H1 (cell line): ENCODE measurements at regions not wholly inside any gene's neighbourhood (a gene's known extent, or its start where the extent isn't known, plus 50 kb on each side); places are given as distances from the start of the nearest gene placed in this dataset.

ENCODE experiments used
- CTCF ChIA-PET: fragments of 300-600 bp; sonication (Branson Sonifier 250); formaldehyde crosslinking; loops from one replicate; lab custom pipeline; 2021; ENCODE audit not compliant: partially characterized antibody; lab: Charles Lee
- POLR2A ChIA-PET: fragments of 300-600 bp; sonication (Branson Sonifier 250); formaldehyde crosslinking; loops from one replicate; lab custom pipeline; 2021; ENCODE audit warnings: inconsistent platforms; ENCODE audit not compliant: partially characterized antibody; lab: Charles Lee
- DNase-seq, 2 experiments: peaks; one replicate each; pipeline versions ENCODE4 v3.0.0 to v3.0.0-alpha.2; 2010 to 2022; ENCODE audit warnings: low spot score in 2 of 2, low read depth in 1 of 2, mixed read lengths in 1 of 2
- FAIRE-seq: peaks from 2 replicates; lab custom pipeline; 2011; peaks lifted over from hg19 to GRCh38; lab: Jason Lieb, UNC
- H2AFZ ChIP-seq: 2 replicates; pipeline ENCODE4 v1.8.1; 2012; ENCODE audit warnings: low read length, inconsistent platforms
- H2AK5ac ChIP-seq: 2 replicates; pipeline ENCODE4 v1.6.1; 2013; ENCODE audit warnings: low read depth, low read length
- H2BK120ac ChIP-seq: replicated peaks from 2 replicates; pipeline ENCODE3; 2013; ENCODE audit warnings: low read depth, low read length, inconsistent platforms
- H2BK12ac ChIP-seq: 2 replicates; pipeline ENCODE4 v1.6.1; 2013; ENCODE audit warnings: low read depth, low read length
- H2BK15ac ChIP-seq: 2 replicates; pipeline ENCODE4 v1.6.1; 2013; ENCODE audit warnings: low read length
- H2BK20ac ChIP-seq: 2 replicates; pipeline ENCODE4 v1.6.1; 2013; ENCODE audit warnings: low read length
- H2BK5ac ChIP-seq: 2 replicates; pipeline ENCODE4 v1.6.1; 2013; ENCODE audit warnings: low read depth, low read length
- H3K14ac ChIP-seq: 2 replicates; pipeline ENCODE4 v1.6.1; 2013; ENCODE audit warnings: inconsistent platforms; ENCODE audit not compliant: insufficient read length
- H3K18ac ChIP-seq: 2 replicates; pipeline ENCODE4 v1.6.1; 2013; ENCODE audit warnings: low read length; ENCODE audit errors: extremely low read depth
- H3K23ac ChIP-seq: 2 replicates; pipeline ENCODE4 v1.6.1; 2013; ENCODE audit warnings: inconsistent platforms; ENCODE audit not compliant: insufficient read length
- H3K23me2 ChIP-seq: 2 replicates; pipeline ENCODE4 v1.6.1; 2013; ENCODE audit warnings: low read depth, low read length
- H3K27ac ChIP-seq: 2 replicates; pipeline ENCODE4 v1.6.1; 2011; ENCODE audit warnings: low read depth, low read length, inconsistent platforms
- H3K27me3 ChIP-seq, 4 experiments: replicated peaks in 1 of 4; 1 replicate in 1 of 4; 2 replicates in 3 of 4; pipeline versions ENCODE4 v1.6.1 to v1.8.1; 2011 to 2013; ENCODE audit warnings: low read length in 3 of 4, mild to moderate bottlenecking in 3 of 4, inconsistent platforms in 2 of 4, mixed read lengths in 2 of 4, moderate library complexity in 1 of 4; ENCODE audit not compliant: control insufficient read depth in 3 of 4, insufficient read depth in 3 of 4; ENCODE audit errors: extremely low read depth in 1 of 4
- H3K36me3 ChIP-seq, 4 experiments: 2 replicates each; pipeline versions ENCODE4 v1.6.1 to v1.8.1; 2011 to 2013; ENCODE audit warnings: mild to moderate bottlenecking in 4 of 4, low read length in 3 of 4, moderate library complexity in 2 of 4, control low read depth in 1 of 4, inconsistent platforms in 1 of 4; ENCODE audit not compliant: insufficient read depth in 4 of 4, control insufficient read depth in 2 of 4
- H3K4ac ChIP-seq: replicated peaks from 2 replicates; pipeline ENCODE3; 2013; ENCODE audit warnings: low read length, low read depth, mixed read lengths, inconsistent platforms; ENCODE audit not compliant: insufficient read length
- H3K4me1 ChIP-seq, 4 experiments: replicated peaks in 1 of 4; 1 replicate in 1 of 4; 2 replicates in 3 of 4; pipeline versions ENCODE4 v1.6.1 to v1.8.1; 2011 to 2013; ENCODE audit warnings: low read length in 3 of 4, inconsistent platforms in 2 of 4, mixed read lengths in 1 of 4; ENCODE audit not compliant: insufficient read depth in 4 of 4, control insufficient read depth in 3 of 4
- H3K4me2 ChIP-seq, 2 experiments: 2 replicates each; pipeline versions ENCODE4 v1.6.1 to v1.8.1; 2011 to 2013; ENCODE audit warnings: low read depth in 2 of 2, low read length in 2 of 2, control low read depth in 1 of 2, inconsistent platforms in 1 of 2, mild to moderate bottlenecking in 1 of 2; ENCODE audit not compliant: insufficient read depth in 1 of 2
- H3K4me3 ChIP-seq, 4 experiments: fragments of 200-600, 300-600 bp in 1 of 4; sonication (generic), shearing (Covaris generic), sonication (Bioruptor Twin) in 1 of 4; 2 replicates each; pipeline versions ENCODE4 v1.5.1 to v1.8.1; 2011 to 2016; ENCODE audit warnings: low read length in 4 of 4, low read depth in 3 of 4, control low read depth in 2 of 4, inconsistent platforms in 2 of 4, mild to moderate bottlenecking in 2 of 4, mixed read lengths in 1 of 4, moderate library complexity in 1 of 4; ENCODE audit not compliant: insufficient read depth in 2 of 4; ENCODE audit errors: extremely low read depth in 1 of 4
- H3K56ac ChIP-seq: replicated peaks from 2 replicates; pipeline ENCODE3; 2013; ENCODE audit warnings: low read depth, mild to moderate bottlenecking, mixed read lengths, low read length, inconsistent platforms; ENCODE audit not compliant: insufficient read length
- H3K79me1 ChIP-seq: 2 replicates; pipeline ENCODE4 v1.6.1; 2013; ENCODE audit warnings: low read depth, low read length, control low read depth
- H3K79me2 ChIP-seq, 2 experiments: 2 replicates each; pipeline versions ENCODE4 v1.6.1 to v1.8.1; 2012 to 2013; ENCODE audit warnings: low read length in 2 of 2, mild to moderate bottlenecking in 2 of 2, inconsistent platforms in 1 of 2; ENCODE audit not compliant: insufficient read depth in 2 of 2, control insufficient read depth in 1 of 2
- H3K9ac ChIP-seq, 4 experiments: replicated peaks in 1 of 4; 1 replicate in 1 of 4; 2 replicates in 3 of 4; pipeline versions ENCODE4 v1.6.1 to v1.8.1; 2011 to 2013; ENCODE audit warnings: low read depth in 3 of 4, low read length in 3 of 4, control low read depth in 2 of 4, mild to moderate bottlenecking in 2 of 4, moderate library complexity in 2 of 4, inconsistent platforms in 1 of 4; ENCODE audit errors: extremely low read depth in 1 of 4
- H3K9me3 ChIP-seq, 2 experiments: 2 replicates each; pipeline versions ENCODE4 v1.6.1 to v1.8.1; 2012 to 2013; ENCODE audit warnings: mild to moderate bottlenecking in 2 of 2, moderate library complexity in 2 of 2, control low read depth in 1 of 2, inconsistent platforms in 1 of 2, low read depth in 1 of 2, low read length in 1 of 2, mixed read lengths in 1 of 2; ENCODE audit not compliant: insufficient read depth in 2 of 2
- H4K20me1 ChIP-seq, 2 experiments: replicated peaks in 1 of 2; 2 replicates each; pipeline versions ENCODE3 to v1.8.1; 2011 to 2013; ENCODE audit warnings: inconsistent platforms in 2 of 2, low read length in 2 of 2, mild to moderate bottlenecking in 1 of 2; ENCODE audit not compliant: insufficient read depth in 2 of 2, control insufficient read depth in 1 of 2
- H4K5ac ChIP-seq: 2 replicates; pipeline ENCODE4 v1.6.1; 2013; ENCODE audit warnings: low read length, low read depth, mixed read lengths, inconsistent platforms; ENCODE audit not compliant: insufficient read length
- H4K8ac ChIP-seq: 2 replicates; pipeline ENCODE4 v1.8.0; 2013; ENCODE audit warnings: mild to moderate bottlenecking, moderate library complexity, low read length, inconsistent platforms; ENCODE audit not compliant: insufficient read depth; ENCODE audit errors: extremely low read depth
- H4K91ac ChIP-seq: replicated peaks from 2 replicates; pipeline ENCODE3; 2013; ENCODE audit warnings: low read length, mixed read lengths, inconsistent platforms; ENCODE audit not compliant: insufficient read length
- SIX5 ChIP-seq: IDR thresholded peaks from 2 replicates; pipeline ENCODE4 v1.6.1; 2011; ENCODE audit warnings: mild to moderate bottlenecking, low read depth, low read length
- WGBS, 2 experiments: shearing (Covaris generic) in 1 of 2; methylation state at CpG; one replicate each; pipeline versions ENCODE4 v1.1.6 to v1.1.7; 2013 to 2015; ENCODE audit warnings: low lambda C conversion rate in 2 of 2, mixed read lengths in 2 of 2, inconsistent platforms in 1 of 2, low coverage in 1 of 2, missing lambda C conversion rate in 1 of 2; ENCODE audit not compliant: insufficient replicate concordance in 2 of 2, insufficient coverage in 1 of 2, insufficient read length in 1 of 2; ENCODE audit errors: extremely low coverage in 1 of 2, missing lambda C conversion rate in 1 of 2; 5-methylcytosine and 5-hydroxymethylcytosine counted together

- Histone ChIP-seq H4K8ac (no peak overlapping the region), H3K4me1 (no peaks in the 10 kb centered on the region), H2BK120ac (no peak overlapping the region), H3K4ac (no peak overlapping the region), H3K23me2 (no peaks in the 10 kb centered on the region), H3K56ac (no peak overlapping the region), H3K79me1 (no peaks in the 10 kb centered on the region), H3K27me3 (no peaks in the 10 kb centered on the region), H3K4me2 (no peak overlapping the region), H2AK5ac (no peak overlapping the region), H2BK20ac (no peak overlapping the region), H3K4me3 (no peak overlapping the region), H4K5ac (no peak overlapping the region), H2AFZ (no peak overlapping the region), H2BK15ac (no peak overlapping the region), H2BK12ac (no peak overlapping the region), H3K36me3 (no peaks in the 10 kb centered on the region), H3K9ac (no peak overlapping the region), H2BK5ac (no peak overlapping the region), H3K79me2 (no peaks in the 10 kb centered on the region), H3K14ac (no peak overlapping the region), H4K20me1 (no peaks in the 10 kb centered on the region), H3K27ac (no peak overlapping the region), H3K23ac (no peak overlapping the region)
- POLR2A ChIA-PET, result no interaction called here
- DNase-seq, result no peak
- WGBS, 2 experiments, result 80% methylated on average over 8 of the region's 8 CpGs; no CpG with 5 or more reads in 1 of the 2 experiments
- CTCF ChIA-PET, result interaction anchor here (1.0 kb wide), 1 partner anchor 254 kb away, joined by 3 read pairs; no protein-coding TSS in a partner anchor
- no peak for TF ChIP-seq SIX5
- TF ChIP-seq, all 59 proteins: peak for 0
- Histone ChIP-seq H4K91ac (no peak overlapping the region), H3K18ac (no peak overlapping the region), H3K9me3 (no peaks in the 10 kb centered on the region)
- no peak for FAIRE-seq
These were observed 703.9 kb upstream of the ID2 start for GRCh38 chr2:7977981-7978380.
